ENCODE measurements at regions not wholly inside any gene's neighbourhood (a gene's known extent, or its start where the extent isn't known, plus 50 kb on each side); places are given as distances from the start of the nearest gene placed in this dataset.

- Histone ChIP-seq H3K9me3 (ENCODE audit: control insufficient read depth, low read depth, low read length) (no peaks in the 10 kb centered on the region), H3K4me1 (ENCODE audit: control insufficient read depth, extremely low read depth, insufficient read depth, low read length) (no peaks in the 10 kb centered on the region), H3K9me1 (ENCODE audit: control insufficient read depth, extremely low read depth, insufficient read depth, low read length) (no peaks in the 10 kb centered on the region), H4K20me1 (ENCODE audit: control insufficient read depth, extremely low read depth, insufficient read depth, low read length) (no peaks in the 10 kb centered on the region), H3K27ac (ENCODE audit: control insufficient read depth, insufficient read depth, low read length) (no peak overlapping the region), H3K27me3 (ENCODE audit: control insufficient read depth, extremely low read depth, insufficient read depth, low read length) (no peaks in the 10 kb centered on the region), H3K4me3 (ENCODE audit: control insufficient read depth in 2 of 3, extremely low read depth in 1 of 3, insufficient read depth in 2 of 3, low read depth in 1 of 3, low read length in 3 of 3) (no peak overlapping the region), H3K36me3 (ENCODE audit: control insufficient read depth in 2 of 2, extremely low read depth in 1 of 2, insufficient read depth in 2 of 2, low read length in 2 of 2) (no peaks in the 10 kb centered on the region), H3K79me2 (ENCODE audit: control insufficient read depth, insufficient read depth, low read length) (no peaks in the 10 kb centered on the region), H2AFZ (ENCODE audit: control insufficient read depth, low read length) (no peak overlapping the region), H3K9ac (ENCODE audit: control insufficient read depth, extremely low read depth, insufficient read depth, low read length) (no peak overlapping the region), H3K4me2 (ENCODE audit: control insufficient read depth, extremely low read depth, insufficient read depth, low read depth, low read length) (no peak overlapping the region)
- DNase-seq (ENCODE audit: low read depth, low spot score) = no peak
- dilution Hi-C loops (cut with MboI; ENCODE audit: extremely low pct_ligation_motif_present, low sequenced_read_pairs) = no loop called here
- FAIRE-seq = no peak
- no peak for TF ChIP-seq CTCF (optimal IDR thresholded peaks at IDR 0.05 in 1 of 3, IDR thresholded peaks at IDR 0.05 in 1 of 3, conservative IDR thresholded peaks at IDR 0.05 in 1 of 3; ENCODE audit: extremely low read depth in 1 of 3, insufficient read depth in 2 of 3, low read length in 3 of 3)
- no peak for TF ChIP-seq EZH2 (IDR thresholded peaks at IDR 0.05; ENCODE audit: low read length)
Observed at GRCh38 chr12:24741216-24741615, 207.7 kb downstream of the BCAT1 start.

DNA sequence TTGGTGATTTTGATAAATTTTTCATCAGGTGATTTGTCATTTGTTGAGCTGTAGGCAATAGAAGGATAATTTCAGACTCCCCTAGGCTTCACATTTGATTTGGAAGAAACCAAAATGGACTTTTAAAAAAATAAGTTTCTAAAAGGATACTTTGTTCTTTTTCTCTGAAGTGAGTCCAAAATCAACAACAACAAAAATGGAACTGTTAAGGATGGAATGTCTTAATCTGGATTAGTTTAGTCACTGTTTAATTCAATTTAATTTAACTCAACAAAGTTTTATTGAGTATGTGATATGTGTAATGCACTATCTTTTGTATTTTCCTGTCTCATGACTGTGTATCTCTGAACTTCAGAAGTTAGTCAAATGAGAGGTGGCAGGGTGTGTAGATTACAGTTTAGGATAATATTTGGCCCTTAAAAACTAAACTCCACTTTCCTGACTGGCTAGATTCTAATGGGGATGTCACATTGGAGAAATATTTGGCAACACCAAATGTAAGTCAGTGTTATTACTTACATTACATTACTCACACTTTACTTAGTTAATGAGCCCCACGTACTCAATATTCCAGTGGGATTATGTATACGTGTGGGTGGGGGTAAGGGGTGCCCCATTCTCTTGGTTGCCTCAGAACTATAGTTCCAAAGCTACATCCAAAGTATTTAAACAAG lies 209.7 kb downstream of the BCAT1 start:
- no peaks in the 10 kb centered on the region for H3K9me1 ChIP-seq (ENCODE audit: control insufficient read depth, extremely low read depth, insufficient read depth, low read length)
- no peak overlapping the region for H3K9ac ChIP-seq (ENCODE audit: control insufficient read depth, extremely low read depth, insufficient read depth, low read length)
- no peak overlapping the region for H3K27ac ChIP-seq (ENCODE audit: control insufficient read depth, insufficient read depth, low read length)
- no peaks in the 10 kb centered on the region for H3K36me3 ChIP-seq (ENCODE audit: control insufficient read depth in 2 of 2, extremely low read depth in 1 of 2, insufficient read depth in 2 of 2, low read length in 2 of 2)
- H4K20me1 ChIP-seq (ENCODE audit: control insufficient read depth, extremely low read depth, insufficient read depth, low read length) = no peaks in the 10 kb centered on the region
- FAIRE-seq = no peak
- TF ChIP-seq EZH2 (IDR thresholded peaks at IDR 0.05; ENCODE audit: low read length) (no peak), CTCF (optimal IDR thresholded peaks at IDR 0.05 in 1 of 3, IDR thresholded peaks at IDR 0.05 in 1 of 3, conservative IDR thresholded peaks at IDR 0.05 in 1 of 3; ENCODE audit: extremely low read depth in 1 of 3, insufficient read depth in 2 of 3, low read length in 3 of 3) (no peak)
- DNase-seq (ENCODE audit: low read depth, low spot score) = no peak
- dilution Hi-C loops (cut with MboI; ENCODE audit: extremely low pct_ligation_motif_present, low sequenced_read_pairs) = no loop called here
- H3K9me3 ChIP-seq (ENCODE audit: control insufficient read depth, low read depth, low read length) = no peaks in the 10 kb centered on the region
- H3K4me1 ChIP-seq (ENCODE audit: control insufficient read depth, extremely low read depth, insufficient read depth, low read length) = no peaks in the 10 kb centered on the region
- no peak overlapping the region for H3K4me3 ChIP-seq (ENCODE audit: control insufficient read depth in 2 of 3, extremely low read depth in 1 of 3, insufficient read depth in 2 of 3, low read depth in 1 of 3, low read length in 3 of 3)
- H3K27me3 ChIP-seq (ENCODE audit: control insufficient read depth, extremely low read depth, insufficient read depth, low read length) = no peaks in the 10 kb centered on the region
- H3K79me2 ChIP-seq (ENCODE audit: control insufficient read depth, insufficient read depth, low read length) = no peaks in the 10 kb centered on the region
- no peak overlapping the region for H2AFZ ChIP-seq (ENCODE audit: control insufficient read depth, low read length)
- H3K4me2 ChIP-seq (ENCODE audit: control insufficient read depth, extremely low read depth, insufficient read depth, low read depth, low read length) = no peak overlapping the region

All from keratinocyte (primary cell).